HepG2 (cell line): ENCODE measurements at regions not wholly inside any gene's neighbourhood (a gene's known extent, or its start where the extent isn't known, plus 50 kb on each side); places are given as distances from the start of the nearest gene placed in this dataset.

Experiments used
- ATAC-seq: fragments of 200-7000 bp; cut with Tn5 transposase; 3 replicates; pipeline ENCODE4 v1.9.1; 2020; ENCODE audit warnings: mild to moderate bottlenecking, moderate library complexity
- BruUV-seq: library from RNA; stranded (reverse); fragments of 400-500 nt; replicated peaks from 2 replicates; lab custom pipeline; 2021; lab: Mats Ljungman, UMichigan
- CTCF ChIA-PET: fragments of 300-600 bp; formaldehyde crosslinking; extraction: SDS; loops from one replicate; lab custom pipeline; 2021; ENCODE audit warnings: low total read pairs, inconsistent platforms, low intra/inter-chr PET ratio; lab: Yijun Ruan, JAX
- POLR2A ChIA-PET: fragments of 350-600 bp; sonication (Branson Sonifier 250); formaldehyde crosslinking; loops from one replicate; lab custom pipeline; 2020; ENCODE audit warnings: antibody characterized with exemption, inconsistent platforms; lab: Yijun Ruan, JAX
- DNase-seq: peaks from one replicate; pipeline ENCODE4 v3.0.0-alpha.2; 2015; ENCODE audit warnings: low spot score
- FAIRE-seq: peaks from 3 replicates; lab custom pipeline; 2011; peaks lifted over from hg19 to GRCh38; lab: Jason Lieb, UNC
- H2AFZ ChIP-seq: one replicate; pipeline ENCODE4 v1.6.1; 2011; ENCODE audit warnings: low read length, inconsistent platforms
- H3K27ac ChIP-seq: fragments of 300-600 bp; 3 replicates; pipeline ENCODE4 v1.8.0; 2011; ENCODE audit warnings: mixed run types, mild to moderate bottlenecking, mixed read lengths, low read length, inconsistent platforms; ENCODE audit not compliant: insufficient read depth; ENCODE audit errors: extremely low read length
- H3K27me3 ChIP-seq, 2 experiments: fragments of 200-600 bp in 1 of 2; 2 replicates in 1 of 2; 3 replicates in 1 of 2; pipeline versions ENCODE4 v1.6.0 to v1.8.0; 2011; ENCODE audit warnings: low read length in 2 of 2, mild to moderate bottlenecking in 2 of 2, moderate library complexity in 2 of 2, inconsistent platforms in 1 of 2; ENCODE audit not compliant: insufficient read depth in 2 of 2, control insufficient read depth in 1 of 2
- H3K36me3 ChIP-seq, 2 experiments: fragments of 200-600 bp in 1 of 2; replicated peaks in 1 of 2; 2 replicates in 1 of 2; 3 replicates in 1 of 2; pipeline versions ENCODE4 v1.5.1 to v1.8.0; 2011; ENCODE audit warnings: low read length in 2 of 2, inconsistent platforms in 1 of 2; ENCODE audit not compliant: insufficient read depth in 2 of 2, control insufficient read depth in 1 of 2
- H3K4me1 ChIP-seq: 2 replicates; pipeline ENCODE4 v1.5.1; 2012; ENCODE audit warnings: low read length, inconsistent platforms; ENCODE audit not compliant: insufficient read depth
- H3K4me2 ChIP-seq: 2 replicates; pipeline ENCODE4 v1.6.0; 2011; ENCODE audit warnings: low read depth, low read length, inconsistent platforms
- H3K4me3 ChIP-seq, 3 experiments: fragments of 200-600 bp in 1 of 3; sonication (generic), shearing (Covaris generic) in 1 of 3; replicated peaks in 1 of 3; 2 replicates each; pipeline ENCODE4 v1.5.1; 2011 to 2016; ENCODE audit warnings: low read length in 3 of 3, inconsistent platforms in 2 of 3, low read depth in 2 of 3, mild to moderate bottlenecking in 2 of 3, control low read depth in 1 of 3, mixed read lengths in 1 of 3; ENCODE audit not compliant: insufficient read depth in 1 of 3
- H3K79me2 ChIP-seq: one replicate; pipeline ENCODE4 v1.6.1; 2011; ENCODE audit warnings: low read length, inconsistent platforms; ENCODE audit not compliant: insufficient read depth
- H3K9ac ChIP-seq: 2 replicates; pipeline ENCODE4 v1.6.0; 2011; ENCODE audit warnings: mild to moderate bottlenecking, low read depth, low read length, inconsistent platforms; ENCODE audit not compliant: insufficient read depth
- H3K9me3 ChIP-seq: 2 replicates; pipeline ENCODE4 v1.5.1; 2012; ENCODE audit warnings: mild to moderate bottlenecking, low read length
- H4K20me1 ChIP-seq: 2 replicates; pipeline ENCODE4 v1.6.0; 2011; ENCODE audit warnings: inconsistent platforms, mild to moderate bottlenecking, low read length, moderate library complexity; ENCODE audit not compliant: insufficient read depth
- EHMT2 ChIP-seq: fragments of 200-600 bp; sonication (generic); IDR thresholded peaks from 2 replicates; pipeline ENCODE4 v1.7.0; 2017; ENCODE audit warnings: antibody characterized with exemption, low read depth, low read length, borderline replicate concordance
- MAFF ChIP-seq: IDR thresholded peaks from 2 replicates; pipeline ENCODE4 v1.6.1; 2011; ENCODE audit warnings: low read depth, low read length, improper control_type of control experiment
- MAFK ChIP-seq, 2 experiments: IDR thresholded peaks in 1 of 2; conservative IDR thresholded peaks in 1 of 2; 2 replicates each; pipeline ENCODE4 v1.6.1; 2011; ENCODE audit warnings: improper control_type of control experiment in 2 of 2, low read length in 2 of 2
- SATB2 ChIP-seq: sonication (generic); formaldehyde crosslinking; IDR thresholded peaks from 2 replicates; pipeline ENCODE4 v1.5.0; 2020; ENCODE audit warnings: missing genetic modification reagents
- SNAPC4 ChIP-seq: sonication (generic); formaldehyde crosslinking; IDR thresholded peaks from 2 replicates; pipeline ENCODE4 v1.4.0; 2020; ENCODE audit warnings: mild to moderate bottlenecking, missing genetic modification reagents
- SRSF9 ChIP-seq: fragments of 200-400 bp; formaldehyde crosslinking; IDR thresholded peaks from 2 replicates; pipeline ENCODE4 v1.6.1; 2018; ENCODE audit warnings: borderline replicate concordance, mild to moderate bottlenecking, low read depth, low read length; ENCODE audit not compliant: insufficient read depth, poor library complexity, severe bottlenecking
- XRCC5 ChIP-seq: fragments of 200-400 bp; formaldehyde crosslinking; optimal IDR thresholded peaks from 2 replicates; pipeline ENCODE3; 2017; ENCODE audit warnings: mild to moderate bottlenecking, low read length
- ZNF713 ChIP-seq: sonication (generic); formaldehyde crosslinking; IDR thresholded peaks from 2 replicates; pipeline ENCODE4 v1.4.0; 2020; ENCODE audit warnings: mild to moderate bottlenecking, missing genetic modification reagents
- ZSCAN21 ChIP-seq: sonication (generic); formaldehyde crosslinking; IDR thresholded peaks from 2 replicates; pipeline ENCODE4 v1.8.0; 2022; ENCODE audit warnings: mild to moderate bottlenecking, missing genetic modification reagents, moderate library complexity, borderline replicate concordance
- WGBS: methylation state at CpG from one replicate; pipeline ENCODE4 v1.1.6; 2017; ENCODE audit warnings: low lambda C conversion rate; 5-methylcytosine and 5-hydroxymethylcytosine counted together
- in situ Hi-C: cut with HindIII; loops from 2 replicates; pipeline ENCODE4 v1.10.0; 2017; ENCODE audit warnings: low pct_unique_long_range_greater_than_20kb; ENCODE audit not compliant: extremely low pct_ligation_motif_present
- intact Hi-C: fragments of 100-400 bp; cut with micrococcal nuclease; formaldehyde crosslinking; loops from one replicate; pipeline ENCODE4 v1.10.0; 2022; ENCODE audit not compliant: unreplicated experiment
- TF ChIP-seq, protein P1 (sequence below): fragments of 450-650 bp; IDR thresholded peaks from 2 replicates; pipeline ENCODE4 v1.6.1; 2017; ENCODE audit warnings: mild to moderate bottlenecking

DNA sequence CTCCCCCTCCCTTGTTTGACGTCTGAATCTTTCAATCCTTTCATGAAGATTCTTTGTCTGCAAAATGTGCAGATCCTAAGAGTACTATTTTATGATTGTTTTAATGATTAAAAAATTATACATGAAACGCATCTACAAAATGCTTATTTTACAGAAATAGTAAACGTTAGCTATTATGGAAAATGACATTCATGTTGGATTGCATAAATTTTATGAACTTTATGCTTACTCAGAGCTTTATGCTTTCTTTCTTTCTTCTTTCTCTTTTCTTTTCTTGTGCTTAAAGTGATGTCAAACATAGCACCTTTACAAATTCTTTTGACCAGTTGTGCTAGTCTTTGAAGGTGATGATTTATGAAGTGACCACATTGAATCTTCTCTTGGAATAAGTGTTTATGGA lies 805.4 kb downstream of the ADCYAP1 start:
- no peak for TF ChIP-seq EHMT2
- peak; percentile 54 for TF ChIP-seq MAFF
- TF ChIP-seq MAFK (conservative IDR thresholded peaks at IDR 0.05 in 1 of 2, IDR thresholded peaks at IDR 0.05 in 1 of 2; ENCODE audit: low read length in 2 of 2), result peak in 1 of 2 experiments; percentile 45; a peak in 2 of 4 replicates
- H3K9me3 ChIP-seq, result no peaks in the 10 kb centered on the region
- FAIRE-seq (no peak), ATAC-seq (no peak), DNase-seq (no peak)
- ChIA-PET CTCF (no interaction called here), POLR2A (no interaction called here)
- H3K4me2 ChIP-seq, result no peak overlapping the region
- no peaks in the 10 kb centered on the region for H3K4me1 ChIP-seq
- no TSS peak for BruUV-seq
- H3K27ac ChIP-seq, result no peak overlapping the region
- no peaks in the 10 kb centered on the region for H3K79me2 ChIP-seq
- H4K20me1 ChIP-seq, result no peaks in the 10 kb centered on the region
- no peak overlapping the region for H3K9ac ChIP-seq
- 18% methylated on average over 3 of the region's 3 CpGs for WGBS
- no peaks in the 10 kb centered on the region for H3K27me3 ChIP-seq
- H3K4me3 ChIP-seq, result no peak overlapping the region
- in situ Hi-C loops, result no loop called here
- H2AFZ ChIP-seq, result no peak overlapping the region
- no peaks in the 10 kb centered on the region for H3K36me3 ChIP-seq
- intact Hi-C loops, result no loop called here

- no peak overlapping the region for H3K4me3 ChIP-seq
- CTCF ChIA-PET, result no interaction called here
- WGBS, result 0% methylated on average over 3 of the region's 3 CpGs
- no TSS peak for BruUV-seq
- in situ Hi-C loops, result no loop called here
- H3K9me3 ChIP-seq, result no peaks in the 10 kb centered on the region
- H3K27ac ChIP-seq, result no peak overlapping the region
- H4K20me1 ChIP-seq, result no peaks in the 10 kb centered on the region
- H3K4me2 ChIP-seq, result no peak overlapping the region
- DNase-seq, result no peak
- no peaks in the 10 kb centered on the region for H3K36me3 ChIP-seq
- TF ChIP-seq SATB2 (CRISPR knock-in tag) (no peak), XRCC5 (no peak), SNAPC4 (CRISPR knock-in tag) (no peak), ZSCAN21 (CRISPR knock-in tag) (no peak), ZNF713 (CRISPR knock-in tag) (no peak), SRSF9 (no peak)
- TF ChIP-seq, protein P1, sequence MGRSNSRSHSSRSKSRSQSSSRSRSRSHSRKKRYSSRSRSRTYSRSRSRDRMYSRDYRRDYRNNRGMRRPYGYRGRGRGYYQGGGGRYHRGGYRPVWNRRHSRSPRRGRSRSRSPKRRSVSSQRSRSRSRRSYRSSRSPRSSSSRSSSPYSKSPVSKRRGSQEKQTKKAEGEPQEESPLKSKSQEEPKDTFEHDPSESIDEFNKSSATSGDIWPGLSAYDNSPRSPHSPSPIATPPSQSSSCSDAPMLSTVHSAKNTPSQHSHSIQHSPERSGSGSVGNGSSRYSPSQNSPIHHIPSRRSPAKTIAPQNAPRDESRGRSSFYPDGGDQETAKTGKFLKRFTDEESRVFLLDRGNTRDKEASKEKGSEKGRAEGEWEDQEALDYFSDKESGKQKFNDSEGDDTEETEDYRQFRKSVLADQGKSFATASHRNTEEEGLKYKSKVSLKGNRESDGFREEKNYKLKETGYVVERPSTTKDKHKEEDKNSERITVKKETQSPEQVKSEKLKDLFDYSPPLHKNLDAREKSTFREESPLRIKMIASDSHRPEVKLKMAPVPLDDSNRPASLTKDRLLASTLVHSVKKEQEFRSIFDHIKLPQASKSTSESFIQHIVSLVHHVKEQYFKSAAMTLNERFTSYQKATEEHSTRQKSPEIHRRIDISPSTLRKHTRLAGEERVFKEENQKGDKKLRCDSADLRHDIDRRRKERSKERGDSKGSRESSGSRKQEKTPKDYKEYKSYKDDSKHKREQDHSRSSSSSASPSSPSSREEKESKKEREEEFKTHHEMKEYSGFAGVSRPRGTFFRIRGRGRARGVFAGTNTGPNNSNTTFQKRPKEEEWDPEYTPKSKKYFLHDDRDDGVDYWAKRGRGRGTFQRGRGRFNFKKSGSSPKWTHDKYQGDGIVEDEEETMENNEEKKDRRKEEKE, result no peak
- TF ChIP-seq, all 625 proteins: peak for 0
- Histone ChIP-seq H3K4me1 (no peaks in the 10 kb centered on the region), H2AFZ (no peak overlapping the region), H3K79me2 (no peaks in the 10 kb centered on the region), H3K9ac (no peak overlapping the region), H3K27me3 (no peaks in the 10 kb centered on the region)
- intact Hi-C loops, result no loop called here
- FAIRE-seq (no peak), ATAC-seq (no peak)
- POLR2A ChIA-PET, result no interaction called here
Measured at GRCh38 chr18:1732143-1732542, 827.5 kb downstream of the ADCYAP1 start.
